ENCODE measurements at regions not wholly inside any gene's neighbourhood (a gene's known extent, or its start where the extent isn't known, plus 50 kb on each side); places are given as distances from the start of the nearest gene placed in this dataset.

GRCh38 chr2:11103984-11104793 lies 51.1 kb upstream of the SLC66A3 start:
- DNase-seq, result peak; percentile 13 to 43

- no peak for DNase-seq
Measured at GRCh38 chr2:11104794-11105660, 50.2 kb upstream of the SLC66A3 start.
